ENCODE measurements at regions not wholly inside any gene's neighbourhood (a gene's known extent, or its start where the extent isn't known, plus 50 kb on each side); places are given as distances from the start of the nearest gene placed in this dataset.

DNA sequence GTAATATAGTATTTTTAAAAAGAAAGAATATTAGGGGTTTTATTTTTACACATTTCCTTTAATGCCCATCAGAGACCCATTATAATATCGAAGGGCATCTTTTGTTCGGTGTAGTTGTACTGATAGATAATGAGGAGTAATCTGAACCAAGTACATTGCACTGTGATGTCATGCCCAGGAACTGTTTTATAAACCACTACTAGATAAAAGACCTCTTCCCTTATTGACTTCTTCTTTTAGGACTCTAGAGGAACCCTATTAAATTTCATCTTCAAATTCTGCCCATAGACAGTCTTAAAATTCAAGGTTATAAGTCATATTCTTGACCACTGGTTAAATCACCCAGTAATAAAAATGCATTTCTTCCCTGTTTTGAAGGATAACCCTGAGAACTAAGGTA is 206.5 kb downstream of the NRIP1 start:
- H3K36me3 ChIP-seq (ENCODE audit: control insufficient read depth in 2 of 2, extremely low read depth in 1 of 2, insufficient read depth in 2 of 2, low read length in 2 of 2) = no peaks in the 10 kb centered on the region
- H3K4me2 ChIP-seq (ENCODE audit: control insufficient read depth, extremely low read depth, insufficient read depth, low read depth, low read length) = no peak overlapping the region
- no peak overlapping the region for H3K9ac ChIP-seq (ENCODE audit: control insufficient read depth, extremely low read depth, insufficient read depth, low read length)
- H3K79me2 ChIP-seq (ENCODE audit: control insufficient read depth, insufficient read depth, low read length) = no peaks in the 10 kb centered on the region
- FAIRE-seq = no peak
- no peak overlapping the region for H3K27ac ChIP-seq (ENCODE audit: control insufficient read depth, insufficient read depth, low read length)
- no peak overlapping the region for H2AFZ ChIP-seq (ENCODE audit: control insufficient read depth, low read length)
- H3K27me3 ChIP-seq (ENCODE audit: control insufficient read depth, extremely low read depth, insufficient read depth, low read length) = no peaks in the 10 kb centered on the region
- H3K4me3 ChIP-seq (ENCODE audit: control insufficient read depth in 2 of 3, extremely low read depth in 1 of 3, insufficient read depth in 2 of 3, low read depth in 1 of 3, low read length in 3 of 3) = no peak overlapping the region
- no peaks in the 10 kb centered on the region for H3K4me1 ChIP-seq (ENCODE audit: control insufficient read depth, extremely low read depth, insufficient read depth, low read length)
- TF ChIP-seq, protein P1, sequence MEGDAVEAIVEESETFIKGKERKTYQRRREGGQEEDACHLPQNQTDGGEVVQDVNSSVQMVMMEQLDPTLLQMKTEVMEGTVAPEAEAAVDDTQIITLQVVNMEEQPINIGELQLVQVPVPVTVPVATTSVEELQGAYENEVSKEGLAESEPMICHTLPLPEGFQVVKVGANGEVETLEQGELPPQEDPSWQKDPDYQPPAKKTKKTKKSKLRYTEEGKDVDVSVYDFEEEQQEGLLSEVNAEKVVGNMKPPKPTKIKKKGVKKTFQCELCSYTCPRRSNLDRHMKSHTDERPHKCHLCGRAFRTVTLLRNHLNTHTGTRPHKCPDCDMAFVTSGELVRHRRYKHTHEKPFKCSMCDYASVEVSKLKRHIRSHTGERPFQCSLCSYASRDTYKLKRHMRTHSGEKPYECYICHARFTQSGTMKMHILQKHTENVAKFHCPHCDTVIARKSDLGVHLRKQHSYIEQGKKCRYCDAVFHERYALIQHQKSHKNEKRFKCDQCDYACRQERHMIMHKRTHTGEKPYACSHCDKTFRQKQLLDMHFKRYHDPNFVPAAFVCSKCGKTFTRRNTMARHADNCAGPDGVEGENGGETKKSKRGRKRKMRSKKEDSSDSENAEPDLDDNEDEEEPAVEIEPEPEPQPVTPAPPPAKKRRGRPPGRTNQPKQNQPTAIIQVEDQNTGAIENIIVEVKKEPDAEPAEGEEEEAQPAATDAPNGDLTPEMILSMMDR (optimal IDR thresholded peaks at IDR 0.05 in 1 of 3, IDR thresholded peaks at IDR 0.05 in 1 of 3, conservative IDR thresholded peaks at IDR 0.05 in 1 of 3; ENCODE audit: extremely low read depth in 1 of 3, insufficient read depth in 2 of 3, low read length in 3 of 3) = no peak
- TF ChIP-seq EZH2 (IDR thresholded peaks at IDR 0.05; ENCODE audit: low read length) = no peak
- no peaks in the 10 kb centered on the region for H3K9me3 ChIP-seq (ENCODE audit: control insufficient read depth, low read depth, low read length)
- dilution Hi-C loops (cut with MboI; ENCODE audit: extremely low pct_ligation_motif_present, low sequenced_read_pairs) = no loop called here
- no peak for DNase-seq (ENCODE audit: low read depth, low spot score)
- H3K9me1 ChIP-seq (ENCODE audit: control insufficient read depth, extremely low read depth, insufficient read depth, low read length) = no peaks in the 10 kb centered on the region
- no peaks in the 10 kb centered on the region for H4K20me1 ChIP-seq (ENCODE audit: control insufficient read depth, extremely low read depth, insufficient read depth, low read length)

DNA sequence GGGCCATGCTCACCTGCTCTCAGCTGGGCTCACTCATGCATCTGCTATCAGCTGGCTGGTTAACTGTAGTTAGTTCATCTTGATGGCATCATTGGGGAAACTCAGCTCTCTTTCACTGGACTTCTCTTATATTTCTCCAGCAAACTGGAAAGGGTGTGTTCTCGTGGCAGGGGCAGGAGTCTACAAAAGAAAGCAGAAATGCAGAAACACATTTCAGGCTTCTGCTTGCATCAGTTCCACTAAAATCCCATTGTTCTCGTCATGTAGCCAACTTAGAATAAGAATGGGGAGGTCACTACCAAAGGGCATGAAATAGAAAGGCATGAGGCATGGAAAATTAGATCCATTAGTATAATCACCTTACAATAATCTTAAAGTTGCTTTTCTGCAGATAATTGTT is 207.3 kb downstream of the NRIP1 start:
- H3K4me2 ChIP-seq (ENCODE audit: control insufficient read depth, extremely low read depth, insufficient read depth, low read depth, low read length) = no peak overlapping the region
- H3K9ac ChIP-seq (ENCODE audit: control insufficient read depth, extremely low read depth, insufficient read depth, low read length) = no peak overlapping the region
- DNase-seq (ENCODE audit: low read depth, low spot score) = no peak
- H3K4me3 ChIP-seq (ENCODE audit: control insufficient read depth in 2 of 3, extremely low read depth in 1 of 3, insufficient read depth in 2 of 3, low read depth in 1 of 3, low read length in 3 of 3) = no peak overlapping the region
- no peaks in the 10 kb centered on the region for H3K79me2 ChIP-seq (ENCODE audit: control insufficient read depth, insufficient read depth, low read length)
- dilution Hi-C loops (cut with MboI; ENCODE audit: extremely low pct_ligation_motif_present, low sequenced_read_pairs) = no loop called here
- H3K27ac ChIP-seq (ENCODE audit: control insufficient read depth, insufficient read depth, low read length) = no peak overlapping the region
- no peaks in the 10 kb centered on the region for H3K27me3 ChIP-seq (ENCODE audit: control insufficient read depth, extremely low read depth, insufficient read depth, low read length)
- H4K20me1 ChIP-seq (ENCODE audit: control insufficient read depth, extremely low read depth, insufficient read depth, low read length) = no peaks in the 10 kb centered on the region
- H3K36me3 ChIP-seq (ENCODE audit: control insufficient read depth in 2 of 2, extremely low read depth in 1 of 2, insufficient read depth in 2 of 2, low read length in 2 of 2) = no peaks in the 10 kb centered on the region
- TF ChIP-seq, protein P1 (optimal IDR thresholded peaks at IDR 0.05 in 1 of 3, IDR thresholded peaks at IDR 0.05 in 1 of 3, conservative IDR thresholded peaks at IDR 0.05 in 1 of 3; ENCODE audit: extremely low read depth in 1 of 3, insufficient read depth in 2 of 3, low read length in 3 of 3) = no peak
- no peak for TF ChIP-seq EZH2 (IDR thresholded peaks at IDR 0.05; ENCODE audit: low read length)
- FAIRE-seq = no peak
- no peaks in the 10 kb centered on the region for H3K9me1 ChIP-seq (ENCODE audit: control insufficient read depth, extremely low read depth, insufficient read depth, low read length)
- no peaks in the 10 kb centered on the region for H3K9me3 ChIP-seq (ENCODE audit: control insufficient read depth, low read depth, low read length)
- no peaks in the 10 kb centered on the region for H3K4me1 ChIP-seq (ENCODE audit: control insufficient read depth, extremely low read depth, insufficient read depth, low read length)
- H2AFZ ChIP-seq (ENCODE audit: control insufficient read depth, low read length) = no peak overlapping the region
